ENCODE measurements at regions not wholly inside any gene's neighbourhood (a gene's known extent, or its start where the extent isn't known, plus 50 kb on each side); places are given as distances from the start of the nearest gene placed in this dataset.

DNA sequence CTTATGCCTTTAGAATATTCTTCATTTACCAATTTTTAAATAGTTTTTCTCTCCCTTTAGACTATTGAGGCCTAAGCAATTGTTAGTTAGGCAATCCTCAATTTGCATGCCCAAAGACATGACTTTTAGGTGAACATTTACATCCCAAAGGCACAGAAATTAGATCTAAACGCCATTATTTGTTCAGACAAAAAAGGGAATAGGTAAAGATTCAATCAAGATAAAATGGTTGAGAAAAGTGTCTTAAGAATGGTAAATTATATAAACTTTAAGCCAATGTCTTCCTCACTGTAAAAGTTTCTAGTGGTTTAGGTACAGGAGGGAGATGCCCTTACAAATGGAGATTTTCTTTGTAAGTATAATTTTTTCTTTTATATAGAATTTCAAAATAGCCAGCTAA, 50.2 kb upstream of the MME start:
- Histone ChIP-seq H3K4me1 (ENCODE audit: insufficient read depth, low read length) (peaks cover 29% of the 10 kb centered on the region), H3K27me3 (ENCODE audit: insufficient read depth, low read length) (no peaks in the 10 kb centered on the region), H3K36me3 (ENCODE audit: insufficient read depth, low read length) (no peaks in the 10 kb centered on the region), H3K9me3 (ENCODE audit: insufficient read depth, low read depth, low read length) (peaks cover 11% of the 10 kb centered on the region), H3K4me3 (ENCODE audit: low read length) (no peak overlapping the region), H3K9ac (ENCODE audit: low read depth, low read length) (no peak overlapping the region), H3K27ac (ENCODE audit: low read depth, low read length) (no peak overlapping the region)
- WGBS, result 13% methylated on average over 1 of the region's 1 CpG

GRCh38 chr3:155026999-155027591, 53.0 kb upstream of the MME start:
- H3K4me1 ChIP-seq (ENCODE audit: insufficient read depth, low read length), result peaks cover 19% of the 10 kb centered on the region
- no peaks in the 10 kb centered on the region for H3K36me3 ChIP-seq (ENCODE audit: insufficient read depth, low read length)
- peaks cover 11% of the 10 kb centered on the region for H3K9me3 ChIP-seq (ENCODE audit: insufficient read depth, low read depth, low read length)
- H3K27me3 ChIP-seq (ENCODE audit: insufficient read depth, low read length), result no peaks in the 10 kb centered on the region
- H3K27ac ChIP-seq (ENCODE audit: low read depth, low read length), result no peak overlapping the region
- H3K4me3 ChIP-seq (ENCODE audit: low read length), result no peak overlapping the region
- WGBS, result 74% methylated on average over 2 of the region's 2 CpGs
- no peak overlapping the region for H3K9ac ChIP-seq (ENCODE audit: low read depth, low read length)

DNA sequence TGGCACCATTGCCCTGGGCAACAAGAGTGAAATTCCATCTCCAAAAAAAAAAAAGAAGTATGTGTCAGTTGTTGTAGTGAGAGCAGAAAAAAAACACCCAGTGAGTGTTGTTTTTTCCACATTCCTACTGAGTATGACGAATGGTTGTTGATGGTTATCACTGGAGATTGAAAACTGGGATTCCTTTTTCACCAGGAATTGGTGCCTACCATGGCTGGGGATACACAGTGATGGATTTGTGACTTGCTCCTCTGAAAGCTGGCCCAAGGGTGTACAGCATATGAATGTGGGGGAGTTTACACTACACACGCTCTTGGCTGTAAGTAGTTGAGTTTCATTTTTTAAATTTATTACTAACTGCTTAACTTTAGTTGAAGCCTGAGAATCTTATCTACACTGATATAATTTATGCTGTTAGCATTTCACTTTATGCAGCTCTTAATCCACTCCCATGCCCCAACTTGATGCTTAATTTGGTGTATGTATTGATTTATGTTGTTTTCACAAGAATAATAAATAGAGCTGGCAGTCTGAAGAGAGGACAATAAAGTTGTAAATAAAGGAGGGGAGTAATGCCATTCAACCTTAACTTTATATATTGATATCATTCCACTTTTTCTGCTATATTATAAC, 56.0 kb upstream of the MME start:
- no peak overlapping the region for H3K9ac ChIP-seq (ENCODE audit: low read depth, low read length)
- peaks cover 6% of the 10 kb centered on the region for H3K9me3 ChIP-seq (ENCODE audit: insufficient read depth, low read depth, low read length)
- H3K27me3 ChIP-seq (ENCODE audit: insufficient read depth, low read length), result no peaks in the 10 kb centered on the region
- no peak overlapping the region for H3K27ac ChIP-seq (ENCODE audit: low read depth, low read length)
- H3K36me3 ChIP-seq (ENCODE audit: insufficient read depth, low read length), result no peaks in the 10 kb centered on the region
- H3K4me3 ChIP-seq (ENCODE audit: low read length), result no peak overlapping the region
- 80% methylated on average over 1 of the region's 2 CpGs for WGBS
- H3K4me1 ChIP-seq (ENCODE audit: insufficient read depth, low read length), result peaks cover 15% of the 10 kb centered on the region

- Histone ChIP-seq H3K27me3 (ENCODE audit: insufficient read depth, low read length) (no peaks in the 10 kb centered on the region), H3K36me3 (ENCODE audit: insufficient read depth, low read length) (no peaks in the 10 kb centered on the region), H3K4me3 (ENCODE audit: low read length) (no peak overlapping the region), H3K9ac (ENCODE audit: low read depth, low read length) (no peak overlapping the region), H3K4me1 (ENCODE audit: insufficient read depth, low read length) (peaks cover 21% of the 10 kb centered on the region), H3K9me3 (ENCODE audit: insufficient read depth, low read depth, low read length) (no peaks in the 10 kb centered on the region), H3K27ac (ENCODE audit: low read depth, low read length) (no peak overlapping the region)
These were observed 57.2 kb upstream of the MME start for GRCh38 chr3:155022896-155023295.

DNA sequence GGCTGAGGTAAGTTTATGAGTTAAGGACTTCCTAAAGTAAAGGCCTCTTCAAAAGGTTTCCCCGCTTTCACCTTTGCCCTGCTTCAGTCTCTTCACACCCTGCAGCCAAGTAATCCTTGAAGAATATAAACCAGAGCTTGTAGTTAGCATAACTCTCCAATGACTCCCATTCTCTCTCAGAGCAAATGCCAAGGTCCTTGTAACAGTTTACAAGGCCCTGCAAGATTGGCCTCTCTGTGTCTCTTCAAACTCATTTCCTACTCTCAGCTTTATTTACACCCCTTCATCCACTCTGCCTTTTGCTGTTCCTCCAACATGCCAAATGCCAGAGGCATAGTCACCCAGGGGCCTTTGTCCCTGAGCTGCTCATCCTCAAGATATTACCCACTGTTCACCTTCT, 60.5 kb upstream of the MME start:
- WGBS, result 77% methylated on average over 1 of the region's 1 CpG
- Histone ChIP-seq H3K9ac (ENCODE audit: low read depth, low read length) (no peak overlapping the region), H3K4me3 (ENCODE audit: low read length) (no peak overlapping the region), H3K4me1 (ENCODE audit: insufficient read depth, low read length) (peaks cover 34% of the 10 kb centered on the region), H3K9me3 (ENCODE audit: insufficient read depth, low read depth, low read length) (no peaks in the 10 kb centered on the region), H3K27ac (ENCODE audit: low read depth, low read length) (no peak overlapping the region), H3K27me3 (ENCODE audit: insufficient read depth, low read length) (no peaks in the 10 kb centered on the region), H3K36me3 (ENCODE audit: insufficient read depth, low read length) (no peaks in the 10 kb centered on the region)

DNA sequence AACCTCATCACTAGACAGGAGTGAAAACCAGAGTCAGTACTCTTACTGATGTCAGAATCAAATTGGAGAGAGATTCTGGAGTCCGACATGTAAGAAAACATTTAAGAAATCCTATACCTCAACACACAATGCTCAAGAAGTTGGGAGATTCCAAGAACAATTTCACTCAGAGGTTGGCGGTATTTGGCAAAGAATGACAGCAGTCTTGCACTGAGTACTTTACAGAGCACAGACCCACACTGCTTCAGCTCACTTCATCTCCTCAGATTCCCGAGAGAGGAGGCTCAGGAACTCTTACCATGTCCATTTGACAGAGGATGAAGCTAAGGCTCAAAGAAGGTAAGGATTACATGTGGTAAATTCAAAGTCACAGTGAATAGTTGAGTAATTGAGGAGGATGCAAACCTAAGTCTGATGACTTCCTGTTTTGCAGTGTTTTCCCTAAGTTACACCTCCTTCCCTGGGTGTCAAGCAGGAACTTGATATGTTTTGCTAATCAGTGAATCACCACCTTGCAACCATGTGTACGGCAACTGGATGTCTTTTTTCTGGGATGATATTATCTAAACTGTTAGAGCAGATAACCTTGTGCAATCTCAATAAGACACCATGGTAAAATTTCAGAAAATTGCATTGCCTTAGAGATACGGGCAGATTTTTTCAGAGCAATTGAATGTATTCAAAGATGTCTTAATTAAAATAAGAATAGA, 61.3 kb upstream of the MME start:
- Histone ChIP-seq H3K9ac (ENCODE audit: low read depth, low read length) (no peak overlapping the region), H3K27ac (ENCODE audit: low read depth, low read length) (no peak overlapping the region), H3K36me3 (ENCODE audit: insufficient read depth, low read length) (no peaks in the 10 kb centered on the region), H3K4me1 (ENCODE audit: insufficient read depth, low read length) (peaks cover 34% of the 10 kb centered on the region), H3K9me3 (ENCODE audit: insufficient read depth, low read depth, low read length) (no peaks in the 10 kb centered on the region), H3K4me3 (ENCODE audit: low read length) (no peak overlapping the region), H3K27me3 (ENCODE audit: insufficient read depth, low read length) (no peaks in the 10 kb centered on the region)
- 90% methylated on average over 4 of the region's 5 CpGs for WGBS

GRCh38 chr3:155015776-155016436, 64.2 kb upstream of the MME start:
- peak overlapping the region; percentile 28; the same call in 1 of the 2 replicates for H3K27ac ChIP-seq (ENCODE audit: low read depth, low read length)
- no peaks in the 10 kb centered on the region for H3K9me3 ChIP-seq (ENCODE audit: insufficient read depth, low read depth, low read length)
- no CpG with 5 or more reads among the region's 2 CpGs for WGBS
- H3K36me3 ChIP-seq (ENCODE audit: insufficient read depth, low read length), result no peaks in the 10 kb centered on the region
- no peaks in the 10 kb centered on the region for H3K27me3 ChIP-seq (ENCODE audit: insufficient read depth, low read length)
- H3K4me3 ChIP-seq (ENCODE audit: low read length), result no peak overlapping the region
- no peak overlapping the region for H3K9ac ChIP-seq (ENCODE audit: low read depth, low read length)
- peaks cover 34% of the 10 kb centered on the region for H3K4me1 ChIP-seq (ENCODE audit: insufficient read depth, low read length)

GRCh38 chr3:155014953-155015352, 65.2 kb upstream of the MME start:
- H3K4me3 ChIP-seq (ENCODE audit: low read length), result no peak overlapping the region
- H3K4me1 ChIP-seq (ENCODE audit: insufficient read depth, low read length), result peaks cover 34% of the 10 kb centered on the region
- H3K9me3 ChIP-seq (ENCODE audit: insufficient read depth, low read depth, low read length), result no peaks in the 10 kb centered on the region
- H3K27me3 ChIP-seq (ENCODE audit: insufficient read depth, low read length), result no peaks in the 10 kb centered on the region
- H3K9ac ChIP-seq (ENCODE audit: low read depth, low read length), result no peak overlapping the region
- H3K36me3 ChIP-seq (ENCODE audit: insufficient read depth, low read length), result no peaks in the 10 kb centered on the region
- WGBS, result 86% methylated on average over 2 of the region's 2 CpGs
- no peak overlapping the region for H3K27ac ChIP-seq (ENCODE audit: low read depth, low read length)

- WGBS, result 94% methylated on average over 2 of the region's 2 CpGs
- Histone ChIP-seq H3K9me3 (ENCODE audit: insufficient read depth, low read depth, low read length) (no peaks in the 10 kb centered on the region), H3K36me3 (ENCODE audit: insufficient read depth, low read length) (no peaks in the 10 kb centered on the region), H3K9ac (ENCODE audit: low read depth, low read length) (no peak overlapping the region), H3K27ac (ENCODE audit: low read depth, low read length) (no peak overlapping the region), H3K4me1 (ENCODE audit: insufficient read depth, low read length) (peaks cover 20% of the 10 kb centered on the region), H3K27me3 (ENCODE audit: insufficient read depth, low read length) (no peaks in the 10 kb centered on the region), H3K4me3 (ENCODE audit: low read length) (no peak overlapping the region)
These were observed 66.7 kb upstream of the MME start for GRCh38 chr3:155013427-155013826.

- no peak overlapping the region for H3K9ac ChIP-seq (ENCODE audit: low read depth, low read length)
- WGBS, result 93% methylated on average over 4 of the region's 4 CpGs
- no peaks in the 10 kb centered on the region for H3K36me3 ChIP-seq (ENCODE audit: insufficient read depth, low read length)
- H3K4me3 ChIP-seq (ENCODE audit: low read length), result no peak overlapping the region
- H3K9me3 ChIP-seq (ENCODE audit: insufficient read depth, low read depth, low read length), result no peaks in the 10 kb centered on the region
- H3K27ac ChIP-seq (ENCODE audit: low read depth, low read length), result no peak overlapping the region
- peaks cover 20% of the 10 kb centered on the region for H3K4me1 ChIP-seq (ENCODE audit: insufficient read depth, low read length)
- no peaks in the 10 kb centered on the region for H3K27me3 ChIP-seq (ENCODE audit: insufficient read depth, low read length)
These were observed 67.5 kb upstream of the MME start for GRCh38 chr3:155012584-155012983.

- Histone ChIP-seq H3K9me3 (ENCODE audit: insufficient read depth, low read depth, low read length) (no peaks in the 10 kb centered on the region), H3K36me3 (ENCODE audit: insufficient read depth, low read length) (no peaks in the 10 kb centered on the region), H3K4me1 (ENCODE audit: insufficient read depth, low read length) (peaks cover 8% of the 10 kb centered on the region), H3K27me3 (ENCODE audit: insufficient read depth, low read length) (no peaks in the 10 kb centered on the region), H3K9ac (ENCODE audit: low read depth, low read length) (no peak overlapping the region), H3K27ac (ENCODE audit: low read depth, low read length) (no peak overlapping the region), H3K4me3 (ENCODE audit: low read length) (no peak overlapping the region)
- 74% methylated on average over 3 of the region's 3 CpGs for WGBS
These were observed 69.7 kb upstream of the MME start for GRCh38 chr3:155010416-155010815.
